ENCODE measurements at regions not wholly inside any gene's neighbourhood (a gene's known extent, or its start where the extent isn't known, plus 50 kb on each side); places are given as distances from the start of the nearest gene placed in this dataset.

DNA sequence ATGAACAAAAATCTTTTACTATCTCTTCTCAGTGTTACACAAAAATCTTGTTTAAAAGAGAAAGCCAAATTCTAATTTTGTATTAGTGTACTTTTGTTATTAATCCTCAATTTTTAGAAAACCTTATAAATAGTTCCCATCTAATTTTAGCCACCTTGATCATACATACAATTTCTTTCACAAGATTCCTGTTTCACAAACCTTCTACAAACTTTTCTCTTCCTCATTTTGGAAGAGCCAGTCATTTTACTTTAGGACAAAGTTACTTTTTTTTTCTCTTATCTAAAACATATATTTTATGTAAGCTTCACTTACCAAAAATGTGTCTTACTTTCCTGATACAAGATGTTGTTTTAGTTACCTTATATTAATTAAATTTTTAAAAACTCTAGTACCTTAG lies 161.3 kb downstream of the YIPF5 start:
- TF ChIP-seq EGR1 (IDR thresholded peaks at IDR 0.05) (no peak), CREB1 (IDR thresholded peaks at IDR 0.05; ENCODE audit: low read depth) (no peak), TAF1 (IDR thresholded peaks at IDR 0.05; ENCODE audit: low read depth) (no peak), CEBPB (IDR thresholded peaks at IDR 0.05) (no peak), FOXM1 (IDR thresholded peaks at IDR 0.05; ENCODE audit: borderline replicate concordance, low read depth) (no peak), TCF12 (IDR thresholded peaks at IDR 0.05; ENCODE audit: low read depth) (no peak), YY1 (IDR thresholded peaks at IDR 0.05; ENCODE audit: low read depth) (no peak), EP300 (IDR thresholded peaks at IDR 0.05; ENCODE audit: borderline replicate concordance) (no peak)
- TF ChIP-seq, protein P1, sequence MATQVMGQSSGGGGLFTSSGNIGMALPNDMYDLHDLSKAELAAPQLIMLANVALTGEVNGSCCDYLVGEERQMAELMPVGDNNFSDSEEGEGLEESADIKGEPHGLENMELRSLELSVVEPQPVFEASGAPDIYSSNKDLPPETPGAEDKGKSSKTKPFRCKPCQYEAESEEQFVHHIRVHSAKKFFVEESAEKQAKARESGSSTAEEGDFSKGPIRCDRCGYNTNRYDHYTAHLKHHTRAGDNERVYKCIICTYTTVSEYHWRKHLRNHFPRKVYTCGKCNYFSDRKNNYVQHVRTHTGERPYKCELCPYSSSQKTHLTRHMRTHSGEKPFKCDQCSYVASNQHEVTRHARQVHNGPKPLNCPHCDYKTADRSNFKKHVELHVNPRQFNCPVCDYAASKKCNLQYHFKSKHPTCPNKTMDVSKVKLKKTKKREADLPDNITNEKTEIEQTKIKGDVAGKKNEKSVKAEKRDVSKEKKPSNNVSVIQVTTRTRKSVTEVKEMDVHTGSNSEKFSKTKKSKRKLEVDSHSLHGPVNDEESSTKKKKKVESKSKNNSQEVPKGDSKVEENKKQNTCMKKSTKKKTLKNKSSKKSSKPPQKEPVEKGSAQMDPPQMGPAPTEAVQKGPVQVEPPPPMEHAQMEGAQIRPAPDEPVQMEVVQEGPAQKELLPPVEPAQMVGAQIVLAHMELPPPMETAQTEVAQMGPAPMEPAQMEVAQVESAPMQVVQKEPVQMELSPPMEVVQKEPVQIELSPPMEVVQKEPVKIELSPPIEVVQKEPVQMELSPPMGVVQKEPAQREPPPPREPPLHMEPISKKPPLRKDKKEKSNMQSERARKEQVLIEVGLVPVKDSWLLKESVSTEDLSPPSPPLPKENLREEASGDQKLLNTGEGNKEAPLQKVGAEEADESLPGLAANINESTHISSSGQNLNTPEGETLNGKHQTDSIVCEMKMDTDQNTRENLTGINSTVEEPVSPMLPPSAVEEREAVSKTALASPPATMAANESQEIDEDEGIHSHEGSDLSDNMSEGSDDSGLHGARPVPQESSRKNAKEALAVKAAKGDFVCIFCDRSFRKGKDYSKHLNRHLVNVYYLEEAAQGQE (IDR thresholded peaks at IDR 0.05; ENCODE audit: low read depth), result no peak
- TF ChIP-seq, protein P2, sequence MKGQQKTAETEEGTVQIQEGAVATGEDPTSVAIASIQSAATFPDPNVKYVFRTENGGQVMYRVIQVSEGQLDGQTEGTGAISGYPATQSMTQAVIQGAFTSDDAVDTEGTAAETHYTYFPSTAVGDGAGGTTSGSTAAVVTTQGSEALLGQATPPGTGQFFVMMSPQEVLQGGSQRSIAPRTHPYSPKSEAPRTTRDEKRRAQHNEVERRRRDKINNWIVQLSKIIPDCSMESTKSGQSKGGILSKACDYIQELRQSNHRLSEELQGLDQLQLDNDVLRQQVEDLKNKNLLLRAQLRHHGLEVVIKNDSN (IDR thresholded peaks at IDR 0.05), result no peak
- TF ChIP-seq, protein P3, sequence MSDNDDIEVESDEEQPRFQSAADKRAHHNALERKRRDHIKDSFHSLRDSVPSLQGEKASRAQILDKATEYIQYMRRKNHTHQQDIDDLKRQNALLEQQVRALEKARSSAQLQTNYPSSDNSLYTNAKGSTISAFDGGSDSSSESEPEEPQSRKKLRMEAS (IDR thresholded peaks at IDR 0.05), result no peak

DNA sequence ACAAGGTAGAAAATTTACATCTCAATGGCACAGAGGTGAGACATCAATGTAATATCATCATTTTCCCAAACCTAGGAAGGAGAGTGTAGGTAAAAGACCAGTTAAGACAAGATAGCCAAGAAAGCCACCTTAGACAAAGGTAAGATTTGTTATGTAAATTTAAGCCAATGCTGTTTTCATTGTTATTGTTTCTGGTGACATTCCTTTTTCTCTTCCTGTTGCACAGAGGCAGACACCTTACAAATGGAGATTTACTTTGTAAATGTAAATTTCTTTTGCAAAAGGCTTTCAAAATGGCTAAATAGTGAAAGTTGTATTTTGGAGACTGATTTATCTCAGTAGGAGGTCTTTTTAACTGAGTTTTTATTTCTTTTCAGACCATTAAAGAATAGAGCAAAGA lies 159.1 kb downstream of the YIPF5 start:
- TF ChIP-seq CREB1 (IDR thresholded peaks at IDR 0.05; ENCODE audit: low read depth) (no peak), EGR1 (IDR thresholded peaks at IDR 0.05) (no peak), ZBTB7A (IDR thresholded peaks at IDR 0.05; ENCODE audit: low read depth) (no peak), TAF1 (IDR thresholded peaks at IDR 0.05; ENCODE audit: low read depth) (no peak), TCF12 (IDR thresholded peaks at IDR 0.05; ENCODE audit: low read depth) (no peak), NFIC (IDR thresholded peaks at IDR 0.05) (no peak), TEAD4 (IDR thresholded peaks at IDR 0.05) (no peak), FOXM1 (IDR thresholded peaks at IDR 0.05; ENCODE audit: borderline replicate concordance, low read depth) (no peak), YY1 (IDR thresholded peaks at IDR 0.05; ENCODE audit: low read depth) (no peak), EP300 (IDR thresholded peaks at IDR 0.05; ENCODE audit: borderline replicate concordance) (no peak), RAD21 (IDR thresholded peaks at IDR 0.05; ENCODE audit: low read depth) (no peak), CEBPB (IDR thresholded peaks at IDR 0.05) (no peak)
- TF ChIP-seq, protein P2 (IDR thresholded peaks at IDR 0.05), result no peak
- TF ChIP-seq, protein P3 (IDR thresholded peaks at IDR 0.05), result no peak
- TF ChIP-seq, protein P1 (IDR thresholded peaks at IDR 0.05; ENCODE audit: low read depth), result no peak

DNA sequence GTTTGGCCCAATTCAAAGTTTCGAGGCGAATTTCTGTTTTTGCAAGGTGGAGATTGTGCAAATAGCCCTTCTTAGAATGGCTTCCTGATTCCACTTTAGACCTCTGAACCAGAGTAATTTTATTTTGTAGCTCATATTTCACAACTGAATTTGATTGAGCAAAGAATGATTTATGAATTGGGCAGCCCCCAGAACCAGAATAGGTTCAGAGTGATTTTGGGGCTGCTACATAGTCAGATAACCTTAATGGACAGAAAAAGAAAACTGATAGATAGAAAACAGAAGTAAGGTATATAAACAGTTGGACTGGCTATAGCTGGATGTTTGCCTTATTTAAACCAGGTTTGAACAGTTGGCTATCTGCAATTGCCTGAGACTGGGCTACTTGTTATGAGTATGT lies 156.6 kb downstream of the YIPF5 start:
- TF ChIP-seq, protein P1 (IDR thresholded peaks at IDR 0.05; ENCODE audit: low read depth), result no peak
- TF ChIP-seq NFIC (IDR thresholded peaks at IDR 0.05) (no peak), FOXM1 (IDR thresholded peaks at IDR 0.05; ENCODE audit: borderline replicate concordance, low read depth) (no peak), ZBTB7A (IDR thresholded peaks at IDR 0.05; ENCODE audit: low read depth) (no peak), EP300 (IDR thresholded peaks at IDR 0.05; ENCODE audit: borderline replicate concordance) (no peak), EGR1 (IDR thresholded peaks at IDR 0.05) (no peak), YY1 (IDR thresholded peaks at IDR 0.05; ENCODE audit: low read depth) (no peak), CEBPB (IDR thresholded peaks at IDR 0.05) (no peak), TEAD4 (IDR thresholded peaks at IDR 0.05) (no peak), CREB1 (IDR thresholded peaks at IDR 0.05; ENCODE audit: low read depth) (no peak), RAD21 (IDR thresholded peaks at IDR 0.05; ENCODE audit: low read depth) (no peak)
- TF ChIP-seq, protein P3 (IDR thresholded peaks at IDR 0.05), result no peak
- TF ChIP-seq, protein P2 (IDR thresholded peaks at IDR 0.05), result no peak

DNA sequence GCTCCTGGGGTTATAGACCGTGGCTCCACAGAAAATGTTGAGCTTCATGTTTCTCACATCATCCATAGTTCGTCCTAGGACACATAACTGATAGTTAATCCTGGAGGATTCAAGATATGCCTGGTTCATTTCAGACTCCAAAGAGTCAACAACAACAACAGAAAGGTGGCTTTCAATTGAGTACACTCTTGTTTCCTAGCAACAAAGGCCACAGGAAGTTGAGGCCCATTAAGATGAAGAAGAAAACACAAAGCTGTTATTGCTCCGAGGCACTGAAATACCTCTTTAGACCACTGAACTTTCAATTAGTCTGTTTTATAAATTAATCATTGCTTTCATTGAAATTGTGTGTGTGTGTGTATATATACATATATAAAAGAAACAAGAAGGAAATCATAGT lies 154.5 kb downstream of the YIPF5 start:
- TF ChIP-seq, protein P1 (IDR thresholded peaks at IDR 0.05; ENCODE audit: low read depth), result no peak
- TF ChIP-seq YY1 (IDR thresholded peaks at IDR 0.05; ENCODE audit: low read depth), result no peak
- no peak for TF ChIP-seq FOXM1 (IDR thresholded peaks at IDR 0.05; ENCODE audit: borderline replicate concordance, low read depth)
- TF ChIP-seq CREB1 (IDR thresholded peaks at IDR 0.05; ENCODE audit: low read depth), result no peak
- no peak for TF ChIP-seq RAD21 (IDR thresholded peaks at IDR 0.05; ENCODE audit: low read depth)
- no peak for TF ChIP-seq EGR1 (IDR thresholded peaks at IDR 0.05)
- TF ChIP-seq TCF12 (IDR thresholded peaks at IDR 0.05; ENCODE audit: low read depth), result no peak
- TF ChIP-seq, protein P2 (IDR thresholded peaks at IDR 0.05), result no peak
- TF ChIP-seq, protein P3 (IDR thresholded peaks at IDR 0.05), result no peak
- TF ChIP-seq CEBPB (IDR thresholded peaks at IDR 0.05), result no peak
- no peak for TF ChIP-seq TEAD4 (IDR thresholded peaks at IDR 0.05)
- TF ChIP-seq TAF1 (IDR thresholded peaks at IDR 0.05; ENCODE audit: low read depth), result no peak
- no peak for TF ChIP-seq EP300 (IDR thresholded peaks at IDR 0.05; ENCODE audit: borderline replicate concordance)
- no peak for TF ChIP-seq NFIC (IDR thresholded peaks at IDR 0.05)
- TF ChIP-seq ZBTB7A (IDR thresholded peaks at IDR 0.05; ENCODE audit: low read depth), result no peak

All from Ishikawa (cell line).